Endothelial cell of umbilical vein (primary cell): ENCODE measurements at regions not wholly inside any gene's neighbourhood (a gene's known extent, or its start where the extent isn't known, plus 50 kb on each side); places are given as distances from the start of the nearest gene placed in this dataset.

Source experiments
- BruUV-seq: library from RNA; stranded (reverse); fragments of 400-500 nt; replicated peaks from 2 replicates; lab custom pipeline; 2021; lab: Mats Ljungman, UMichigan
- CTCF ChIA-PET: fragments of 300-600, 350-600 bp; sonication (Branson Sonifier 250); formaldehyde crosslinking; loops from one replicate; lab custom pipeline; 2021; ENCODE audit warnings: antibody characterized with exemption, inconsistent platforms; lab: Charles Lee
- POLR2A ChIA-PET: fragments of 300-600, 350-600 bp; sonication (Branson Sonifier 250); formaldehyde crosslinking; loops from one replicate; lab custom pipeline; 2021; ENCODE audit warnings: antibody characterized with exemption, inconsistent platforms; lab: Charles Lee
- DNase-seq: peaks from one replicate; pipeline ENCODE4 v3.0.0-alpha.2; 2011; ENCODE audit warnings: low read depth, low spot score
- FAIRE-seq: peaks from 2 replicates; lab custom pipeline; 2011; peaks lifted over from hg19 to GRCh38; lab: Jason Lieb, UNC
- H2AFZ ChIP-seq: 2 replicates; pipeline ENCODE4 v1.6.0; 2012; ENCODE audit warnings: low read depth, low read length, control low read depth, inconsistent platforms
- H3K27ac ChIP-seq: 2 replicates; pipeline ENCODE4 v1.5.1; 2011; ENCODE audit warnings: low read depth, mild to moderate bottlenecking, control low read depth, low read length, moderate library complexity; ENCODE audit not compliant: insufficient read depth
- H3K27me3 ChIP-seq, 2 experiments: 2 replicates each; pipeline versions ENCODE4 v1.6.0 to v1.6.1; 2011; ENCODE audit warnings: low read length in 2 of 2, mixed read lengths in 1 of 2; ENCODE audit not compliant: control insufficient read depth in 2 of 2, insufficient read depth in 2 of 2
- H3K36me3 ChIP-seq, 2 experiments: 2 replicates in 1 of 2; 3 replicates in 1 of 2; pipeline ENCODE4 v1.5.1; 2011; ENCODE audit warnings: low read length in 2 of 2, mild to moderate bottlenecking in 1 of 2, moderate library complexity in 1 of 2; ENCODE audit not compliant: control insufficient read depth in 2 of 2, insufficient read depth in 2 of 2; ENCODE audit errors: extremely low read depth in 1 of 2
- H3K4me1 ChIP-seq: 3 replicates; pipeline ENCODE4 v1.5.1; 2011; ENCODE audit warnings: mild to moderate bottlenecking, low read length; ENCODE audit not compliant: control insufficient read depth, insufficient read depth; ENCODE audit errors: extremely low read depth
- H3K4me2 ChIP-seq: 2 replicates; pipeline ENCODE4 v1.6.1; 2011; ENCODE audit warnings: low read length, control low read depth, mixed read lengths; ENCODE audit not compliant: insufficient read depth
- H3K4me3 ChIP-seq, 3 experiments: fragments of 200-600 bp in 1 of 3; sonication (generic), shearing (Covaris generic) in 1 of 3; replicated peaks in 1 of 3; 2 replicates each; pipeline ENCODE4 v1.5.1; 2011 to 2016; ENCODE audit warnings: control low read depth in 3 of 3, low read length in 3 of 3, mild to moderate bottlenecking in 2 of 3, inconsistent platforms in 1 of 3, low read depth in 1 of 3, moderate library complexity in 1 of 3; ENCODE audit not compliant: insufficient read depth in 1 of 3
- H3K79me2 ChIP-seq: 2 replicates; pipeline ENCODE4 v1.6.0; 2012; ENCODE audit warnings: low read length, inconsistent platforms; ENCODE audit not compliant: control insufficient read depth, insufficient read depth
- H3K9ac ChIP-seq: replicated peaks from 2 replicates; pipeline ENCODE3; 2011; ENCODE audit warnings: low read length, control low read depth; ENCODE audit not compliant: insufficient read depth; ENCODE audit errors: extremely low read depth
- H3K9me1 ChIP-seq: replicated peaks from 3 replicates; pipeline ENCODE4 v1.6.0; 2011; ENCODE audit warnings: mild to moderate bottlenecking, low read length; ENCODE audit not compliant: control insufficient read depth, insufficient read depth; ENCODE audit errors: extremely low read depth
- H3K9me3 ChIP-seq: replicated peaks from 2 replicates; pipeline ENCODE4 v1.5.1; 2012; ENCODE audit warnings: low read length, inconsistent platforms; ENCODE audit not compliant: control insufficient read depth, insufficient read depth
- H4K20me1 ChIP-seq: replicated peaks from 2 replicates; pipeline ENCODE3; 2011; ENCODE audit warnings: mild to moderate bottlenecking, low read length; ENCODE audit not compliant: control insufficient read depth, insufficient read depth; ENCODE audit errors: extremely low read depth
- CTCF ChIP-seq, 2 donors: IDR thresholded peaks; 1 replicate in 1 of 2; 2 replicates in 1 of 2; pipeline ENCODE4 v1.5.1; 2011; ENCODE audit warnings: low read length in 2 of 2, mild to moderate bottlenecking in 2 of 2, moderate library complexity in 2 of 2, control low read depth in 1 of 2, inconsistent platforms in 1 of 2, low read depth in 1 of 2; ENCODE audit not compliant: insufficient read depth in 1 of 2; ENCODE audit errors: extremely low read depth in 1 of 2
- EZH2 ChIP-seq: IDR thresholded peaks from 2 replicates; pipeline ENCODE4 v1.6.1; 2012; ENCODE audit warnings: borderline replicate concordance, low read depth, mild to moderate bottlenecking, moderate library complexity, low read length, inconsistent platforms; ENCODE audit not compliant: severe bottlenecking
- FOS ChIP-seq: IDR thresholded peaks from 2 replicates; pipeline ENCODE4 v1.6.1; 2011; ENCODE audit warnings: mild to moderate bottlenecking, low read length, moderate library complexity, borderline replicate concordance; ENCODE audit not compliant: insufficient read depth
- GATA2 ChIP-seq: IDR thresholded peaks from 2 replicates; pipeline ENCODE4 v1.7.0; 2011; ENCODE audit warnings: low read depth, mild to moderate bottlenecking, moderate library complexity, mixed read lengths, low read length; ENCODE audit not compliant: insufficient read length, insufficient read depth
- JUN ChIP-seq: IDR thresholded peaks from 2 replicates; pipeline ENCODE4 v1.6.1; 2011; ENCODE audit warnings: borderline replicate concordance, low read depth; ENCODE audit not compliant: insufficient read length, insufficient read depth
- MAX ChIP-seq: IDR thresholded peaks from 2 replicates; pipeline ENCODE4 v1.6.1; 2011; ENCODE audit not compliant: insufficient read depth, insufficient read length
- MYC ChIP-seq: IDR thresholded peaks from one replicate; pipeline ENCODE4 v1.6.1; 2011; ENCODE audit warnings: mild to moderate bottlenecking, low read depth, low read length
- POLR2A ChIP-seq: IDR thresholded peaks from 2 replicates; pipeline ENCODE4 v1.6.1; 2012; ENCODE audit warnings: low read depth, mild to moderate bottlenecking, control low read depth, low read length
- POLR2AphosphoS5 ChIP-seq: IDR thresholded peaks from 2 replicates; pipeline ENCODE4 v1.6.1; 2012; ENCODE audit warnings: low read depth, mild to moderate bottlenecking, control low read depth, low read length, moderate library complexity; ENCODE audit not compliant: insufficient read depth
- dilution Hi-C: fragments of 300-500 bp; cut with MboI; formaldehyde crosslinking; loops from one replicate; pipeline ENCODE4 v1.15.0; 2019; ENCODE audit warnings: low sequenced_read_pairs; ENCODE audit not compliant: extremely low pct_ligation_motif_present
- intact Hi-C: fragments of 100-400 bp; cut with micrococcal nuclease; formaldehyde crosslinking; loops from one replicate; pipeline ENCODE4 v1.10.0; 2022

- H3K4me3 ChIP-seq, result no peak overlapping the region
- H3K9me1 ChIP-seq, result no peaks in the 10 kb centered on the region
- no peaks in the 10 kb centered on the region for H3K36me3 ChIP-seq
- no peak overlapping the region for H2AFZ ChIP-seq
- FAIRE-seq (no peak), DNase-seq (no peak)
- TF ChIP-seq POLR2AphosphoS5, result no peak
- no peak for TF ChIP-seq JUN
- no peak for TF ChIP-seq MYC
- no peak for TF ChIP-seq EZH2
- no peak for TF ChIP-seq MAX
- TF ChIP-seq CTCF (IDR thresholded peaks at IDR 0.05; ENCODE audit: extremely low read depth in 1 of 2, insufficient read depth in 1 of 2, low read depth in 1 of 2, low read length in 2 of 2), result no peak
- TF ChIP-seq FOS, result no peak
- TF ChIP-seq POLR2A, result no peak
- TF ChIP-seq GATA2, result no peak
- no peaks in the 10 kb centered on the region for H3K79me2 ChIP-seq
- no peaks in the 10 kb centered on the region for H3K9me3 ChIP-seq
- H3K4me2 ChIP-seq, result no peak overlapping the region
- ChIA-PET CTCF (no interaction called here), POLR2A (no interaction called here)
- intact Hi-C loops (no loop called here), dilution Hi-C loops (no loop called here)
- BruUV-seq, result no TSS peak
- H3K9ac ChIP-seq, result no peak overlapping the region
- H3K27me3 ChIP-seq, result peaks cover 0 to 1% of the 10 kb centered on the region in 2 experiments
- no peaks in the 10 kb centered on the region for H3K4me1 ChIP-seq
- H3K27ac ChIP-seq, result no peak overlapping the region
- H4K20me1 ChIP-seq, result no peaks in the 10 kb centered on the region
Observed at GRCh38 chr7:31254926-31255325, 85.6 kb downstream of the NEUROD6 start.
